Esophagus squamous epithelium (tissue), 4 donors: ENCODE measurements at regions not wholly inside any gene's neighbourhood (a gene's known extent, or its start where the extent isn't known, plus 50 kb on each side); places are given as distances from the start of the nearest gene placed in this dataset.

Experiments used
- CTCF ChIP-seq, 6 experiments: fragments of 450-650 bp in 4 of 6; fragments of 200-600 bp in 2 of 6; sonication (generic) in 2 of 6; IDR thresholded peaks; one replicate each; pipeline ENCODE4 v1.5.1; 2016 to 2019; ENCODE audit warnings: antibody characterized with exemption in 6 of 6, mild to moderate bottlenecking in 4 of 6, moderate library complexity in 4 of 6
- POLR2A ChIP-seq, 4 donors: fragments of 450-650 bp; IDR thresholded peaks; one replicate each; pipeline ENCODE4 v1.6.1; 2017; ENCODE audit warnings: antibody characterized with exemption in 4 of 4, mild to moderate bottlenecking in 4 of 4, moderate library complexity in 3 of 4

- TF ChIP-seq CTCF (IDR thresholded peaks at IDR 0.05), result no peak
- no peak for TF ChIP-seq POLR2A (IDR thresholded peaks at IDR 0.05)
Observed at GRCh38 chr5:173796721-173797495, 91.2 kb upstream of the CPEB4 start.
